ENCODE measurements at regions not wholly inside any gene's neighbourhood (a gene's known extent, or its start where the extent isn't known, plus 50 kb on each side); places are given as distances from the start of the nearest gene placed in this dataset.

GRCh38 chr6:148195511-148195910 lies 147.1 kb upstream of the SASH1 start:
- no peak for TF ChIP-seq MAX (IDR thresholded peaks at IDR 0.05)
- no peak for TF ChIP-seq FOXM1 (IDR thresholded peaks at IDR 0.05; ENCODE audit: borderline replicate concordance, low read depth)
- no peak for TF ChIP-seq USF1 (IDR thresholded peaks at IDR 0.05)

- no peak for TF ChIP-seq REST (IDR thresholded peaks at IDR 0.05; ENCODE audit: low read depth)
- no peak for TF ChIP-seq CREB1 (IDR thresholded peaks at IDR 0.05; ENCODE audit: low read depth)
- TF ChIP-seq CEBPB (IDR thresholded peaks at IDR 0.05): no peak
- no peak for TF ChIP-seq EGR1 (IDR thresholded peaks at IDR 0.05)
- no peak for TF ChIP-seq TCF12 (IDR thresholded peaks at IDR 0.05; ENCODE audit: low read depth)
- no peak for TF ChIP-seq MAX (IDR thresholded peaks at IDR 0.05)
- TF ChIP-seq YY1 (IDR thresholded peaks at IDR 0.05; ENCODE audit: low read depth): no peak
- TF ChIP-seq NFIC (IDR thresholded peaks at IDR 0.05): no peak
- TF ChIP-seq TEAD4 (IDR thresholded peaks at IDR 0.05): no peak
- no peak for TF ChIP-seq FOXM1 (IDR thresholded peaks at IDR 0.05; ENCODE audit: borderline replicate concordance, low read depth)
- TF ChIP-seq USF1 (IDR thresholded peaks at IDR 0.05): no peak
- no peak for TF ChIP-seq ZBTB7A (IDR thresholded peaks at IDR 0.05; ENCODE audit: low read depth)
- no peak for TF ChIP-seq RAD21 (IDR thresholded peaks at IDR 0.05; ENCODE audit: low read depth)
- no peak for TF ChIP-seq EP300 (IDR thresholded peaks at IDR 0.05; ENCODE audit: borderline replicate concordance)
- no peak for TF ChIP-seq TAF1 (IDR thresholded peaks at IDR 0.05; ENCODE audit: low read depth)
These were observed 143.1 kb upstream of the SASH1 start for GRCh38 chr6:148199584-148199983.

- TF ChIP-seq ZBTB7A (IDR thresholded peaks at IDR 0.05; ENCODE audit: low read depth) (no peak), TCF12 (IDR thresholded peaks at IDR 0.05; ENCODE audit: low read depth) (peak; percentile 94), USF1 (IDR thresholded peaks at IDR 0.05) (no peak), RAD21 (IDR thresholded peaks at IDR 0.05; ENCODE audit: low read depth) (peak; percentile 48), EGR1 (IDR thresholded peaks at IDR 0.05) (no peak), CREB1 (IDR thresholded peaks at IDR 0.05; ENCODE audit: low read depth) (no peak), YY1 (IDR thresholded peaks at IDR 0.05; ENCODE audit: low read depth) (0 out of 2 replicates have a peak, but pooled peaks have one; percentile 14), CEBPB (IDR thresholded peaks at IDR 0.05) (peak; percentile 30; the same call in 1 of the 2 replicates), NFIC (IDR thresholded peaks at IDR 0.05) (peak; percentile 97), REST (IDR thresholded peaks at IDR 0.05; ENCODE audit: low read depth) (no peak), EP300 (IDR thresholded peaks at IDR 0.05; ENCODE audit: borderline replicate concordance) (peak; percentile 93), FOXM1 (IDR thresholded peaks at IDR 0.05; ENCODE audit: borderline replicate concordance, low read depth) (peak; percentile 84), TAF1 (IDR thresholded peaks at IDR 0.05; ENCODE audit: low read depth) (no peak), MAX (IDR thresholded peaks at IDR 0.05) (peak; percentile 56), TEAD4 (IDR thresholded peaks at IDR 0.05) (peak; percentile 88)
These were observed 142.3 kb upstream of the SASH1 start for GRCh38 chr6:148200293-148200692.

GRCh38 chr6:148200781-148201180 lies 141.9 kb upstream of the SASH1 start:
- no peak for TF ChIP-seq CEBPB (IDR thresholded peaks at IDR 0.05)
- no peak for TF ChIP-seq REST (IDR thresholded peaks at IDR 0.05; ENCODE audit: low read depth)
- TF ChIP-seq YY1 (IDR thresholded peaks at IDR 0.05; ENCODE audit: low read depth): no peak
- no peak for TF ChIP-seq RAD21 (IDR thresholded peaks at IDR 0.05; ENCODE audit: low read depth)
- TF ChIP-seq ZBTB7A (IDR thresholded peaks at IDR 0.05; ENCODE audit: low read depth): no peak
- TF ChIP-seq EP300 (IDR thresholded peaks at IDR 0.05; ENCODE audit: borderline replicate concordance): no peak
- TF ChIP-seq TCF12 (IDR thresholded peaks at IDR 0.05; ENCODE audit: low read depth): no peak
- TF ChIP-seq CREB1 (IDR thresholded peaks at IDR 0.05; ENCODE audit: low read depth): no peak
- TF ChIP-seq TAF1 (IDR thresholded peaks at IDR 0.05; ENCODE audit: low read depth): no peak
- no peak for TF ChIP-seq MAX (IDR thresholded peaks at IDR 0.05)

Data from Ishikawa (cell line).